GM13976 (cell line): ENCODE measurements at regions not wholly inside any gene's neighbourhood (a gene's known extent, or its start where the extent isn't known, plus 50 kb on each side); places are given as distances from the start of the nearest gene placed in this dataset.

Source experiments
- DNase-seq: peaks from one replicate; pipeline ENCODE4 v3.0.0; 2012; ENCODE audit warnings: low spot score
- CTCF ChIP-seq: IDR thresholded peaks from 2 replicates; pipeline ENCODE4 v1.5.1; 2012; ENCODE audit warnings: borderline replicate concordance, mild to moderate bottlenecking; ENCODE audit not compliant: insufficient read depth; ENCODE audit errors: extremely low read depth, missing control alignments, control extremely low read depth
- in situ Hi-C: fragments of 300-500 bp; cut with MboI; formaldehyde crosslinking; loops from one replicate; pipeline ENCODE4 v1.12.0; 2022; ENCODE audit warnings: low sequenced_read_pairs, mixed read lengths, inconsistent platforms; ENCODE audit not compliant: unreplicated experiment

- in situ Hi-C loops = no loop called here
- DNase-seq = no peak
- TF ChIP-seq CTCF = no peak
Observed at GRCh38 chr1:91092503-91092902, 70.7 kb upstream of the ZNF644 start.

- no peak for DNase-seq
- no peak for TF ChIP-seq CTCF
- in situ Hi-C loops = no loop called here
Observed at GRCh38 chr1:91091812-91092211, 70.0 kb upstream of the ZNF644 start.

GRCh38 chr1:91080650-91081049 is 58.8 kb upstream of the ZNF644 start:
- TF ChIP-seq CTCF = no peak
- no peak for DNase-seq
- in situ Hi-C loops = no loop called here

- DNase-seq = no peak
- in situ Hi-C loops = no loop called here
- no peak for TF ChIP-seq CTCF
Observed at GRCh38 chr1:91078859-91079258, 57.0 kb upstream of the ZNF644 start.

- in situ Hi-C loops = no loop called here
- no peak for TF ChIP-seq CTCF
- DNase-seq = no peak
Observed at GRCh38 chr1:91076834-91077233, 55.0 kb upstream of the ZNF644 start.

GRCh38 chr1:91075233-91076135 is 53.6 kb upstream of the ZNF644 start:
- in situ Hi-C loops = no loop called here
- no peak for TF ChIP-seq CTCF
- no peak for DNase-seq
